Hematopoietic multipotent progenitor cell treated with erythropoietin and hydrocortisone succinate and interleukin-3 and kit ligand, for 17 days (in vitro differentiated cells): ENCODE measurements at regions not wholly inside any gene's neighbourhood (a gene's known extent, or its start where the extent isn't known, plus 50 kb on each side); places are given as distances from the start of the nearest gene placed in this dataset.

Experiments
- DNase-seq: peaks from one replicate; pipeline ENCODE4 v3.0.0-alpha.2; 2015; ENCODE audit warnings: low spot score

GRCh38 chrX:20863649-20864048, 510.6 kb upstream of the CNKSR2 start:
- DNase-seq: no peak

- DNase-seq: no peak
Observed at GRCh38 chrX:20861113-20861512, 513.1 kb upstream of the CNKSR2 start.

- no peak for DNase-seq
Observed at GRCh38 chrX:20857746-20858145, 516.5 kb upstream of the CNKSR2 start.

- no peak for DNase-seq
Observed at GRCh38 chrX:20838477-20838876, 535.7 kb upstream of the CNKSR2 start.

- no peak for DNase-seq
Observed at GRCh38 chrX:20829665-20830491, 544.3 kb upstream of the CNKSR2 start.

- DNase-seq: no peak
Observed at GRCh38 chrX:20825984-20826383, 548.2 kb upstream of the CNKSR2 start.

GRCh38 chrX:20803971-20804370, 537.3 kb upstream of the RPS6KA3 start:
- no peak for DNase-seq

- no peak for DNase-seq
Observed at GRCh38 chrX:20802036-20802435, 535.3 kb upstream of the RPS6KA3 start.

GRCh38 chrX:20796450-20796849, 529.7 kb upstream of the RPS6KA3 start:
- no peak for DNase-seq

GRCh38 chrX:20789103-20789502, 522.4 kb upstream of the RPS6KA3 start:
- DNase-seq: no peak

- DNase-seq: no peak
Observed at GRCh38 chrX:20767346-20767745, 500.6 kb upstream of the RPS6KA3 start.

GRCh38 chrX:20756585-20756984, 489.9 kb upstream of the RPS6KA3 start:
- DNase-seq: no peak

- no peak for DNase-seq
Observed at GRCh38 chrX:20753076-20753475, 486.4 kb upstream of the RPS6KA3 start.

- DNase-seq: no peak
Observed at GRCh38 chrX:20746690-20747089, 480.0 kb upstream of the RPS6KA3 start.

GRCh38 chrX:20743046-20743445, 476.3 kb upstream of the RPS6KA3 start:
- DNase-seq: no peak

- no peak for DNase-seq
Observed at GRCh38 chrX:20742106-20742505, 475.4 kb upstream of the RPS6KA3 start.

- no peak for DNase-seq
Observed at GRCh38 chrX:20740443-20740842, 473.7 kb upstream of the RPS6KA3 start.

GRCh38 chrX:20739038-20739745, 472.5 kb upstream of the RPS6KA3 start:
- no peak for DNase-seq

- no peak for DNase-seq
Observed at GRCh38 chrX:20729416-20729815, 462.7 kb upstream of the RPS6KA3 start.

GRCh38 chrX:20727447-20727846, 460.7 kb upstream of the RPS6KA3 start:
- DNase-seq: no peak

- no peak for DNase-seq
Observed at GRCh38 chrX:20720954-20721626, 454.4 kb upstream of the RPS6KA3 start.

GRCh38 chrX:20718592-20719380, 452.1 kb upstream of the RPS6KA3 start:
- DNase-seq: no peak
